ENCODE measurements at regions not wholly inside any gene's neighbourhood (a gene's known extent, or its start where the extent isn't known, plus 50 kb on each side); places are given as distances from the start of the nearest gene placed in this dataset.

GRCh38 chr6:87902383-87902782 is 145.3 kb upstream of the SPACA1 start:
- no peak overlapping the region for H3K4me3 Mint-ChIP-seq (ENCODE audit: unreplicated experiment)
- H3K27ac Mint-ChIP-seq (ENCODE audit: unreplicated experiment) = no peak overlapping the region
- H3K36me3 Mint-ChIP-seq (ENCODE audit: unreplicated experiment) = no peaks in the 10 kb centered on the region
- H3K4me1 Mint-ChIP-seq (ENCODE audit: unreplicated experiment) = peaks cover 3% of the 10 kb centered on the region
- TF ChIP-seq, protein P1, sequence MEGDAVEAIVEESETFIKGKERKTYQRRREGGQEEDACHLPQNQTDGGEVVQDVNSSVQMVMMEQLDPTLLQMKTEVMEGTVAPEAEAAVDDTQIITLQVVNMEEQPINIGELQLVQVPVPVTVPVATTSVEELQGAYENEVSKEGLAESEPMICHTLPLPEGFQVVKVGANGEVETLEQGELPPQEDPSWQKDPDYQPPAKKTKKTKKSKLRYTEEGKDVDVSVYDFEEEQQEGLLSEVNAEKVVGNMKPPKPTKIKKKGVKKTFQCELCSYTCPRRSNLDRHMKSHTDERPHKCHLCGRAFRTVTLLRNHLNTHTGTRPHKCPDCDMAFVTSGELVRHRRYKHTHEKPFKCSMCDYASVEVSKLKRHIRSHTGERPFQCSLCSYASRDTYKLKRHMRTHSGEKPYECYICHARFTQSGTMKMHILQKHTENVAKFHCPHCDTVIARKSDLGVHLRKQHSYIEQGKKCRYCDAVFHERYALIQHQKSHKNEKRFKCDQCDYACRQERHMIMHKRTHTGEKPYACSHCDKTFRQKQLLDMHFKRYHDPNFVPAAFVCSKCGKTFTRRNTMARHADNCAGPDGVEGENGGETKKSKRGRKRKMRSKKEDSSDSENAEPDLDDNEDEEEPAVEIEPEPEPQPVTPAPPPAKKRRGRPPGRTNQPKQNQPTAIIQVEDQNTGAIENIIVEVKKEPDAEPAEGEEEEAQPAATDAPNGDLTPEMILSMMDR (IDR thresholded peaks at IDR 0.05) = no peak
- peaks cover 13% of the 10 kb centered on the region for H3K27me3 Mint-ChIP-seq (ENCODE audit: unreplicated experiment)
- DNase-seq (ENCODE audit: extremely low spot score, unreplicated experiment) = no peak
- no peaks in the 10 kb centered on the region for H3K9me3 Mint-ChIP-seq (ENCODE audit: unreplicated experiment)

GRCh38 chr6:87901613-87902012 is 146.0 kb upstream of the SPACA1 start:
- Mint-ChIP-seq H3K4me3 (ENCODE audit: unreplicated experiment) (no peak overlapping the region), H3K9me3 (ENCODE audit: unreplicated experiment) (no peaks in the 10 kb centered on the region), H3K27me3 (ENCODE audit: unreplicated experiment) (peaks cover 13% of the 10 kb centered on the region), H3K27ac (ENCODE audit: unreplicated experiment) (no peak overlapping the region), H3K36me3 (ENCODE audit: unreplicated experiment) (no peaks in the 10 kb centered on the region), H3K4me1 (ENCODE audit: unreplicated experiment) (peaks cover 3% of the 10 kb centered on the region)
- TF ChIP-seq, protein P1 (IDR thresholded peaks at IDR 0.05) = no peak
- no peak for DNase-seq (ENCODE audit: extremely low spot score, unreplicated experiment)

GRCh38 chr6:87900160-87900698 is 147.4 kb upstream of the SPACA1 start:
- H3K4me3 Mint-ChIP-seq (ENCODE audit: unreplicated experiment) = no peak overlapping the region
- TF ChIP-seq, protein P1 (IDR thresholded peaks at IDR 0.05) = no peak
- peaks cover under 1% of the 10 kb centered on the region for H3K4me1 Mint-ChIP-seq (ENCODE audit: unreplicated experiment)
- H3K27me3 Mint-ChIP-seq (ENCODE audit: unreplicated experiment) = peaks cover 7% of the 10 kb centered on the region
- no peaks in the 10 kb centered on the region for H3K9me3 Mint-ChIP-seq (ENCODE audit: unreplicated experiment)
- no peak overlapping the region for H3K27ac Mint-ChIP-seq (ENCODE audit: unreplicated experiment)
- no peak for DNase-seq (ENCODE audit: extremely low spot score, unreplicated experiment)
- H3K36me3 Mint-ChIP-seq (ENCODE audit: unreplicated experiment) = no peaks in the 10 kb centered on the region

DNA sequence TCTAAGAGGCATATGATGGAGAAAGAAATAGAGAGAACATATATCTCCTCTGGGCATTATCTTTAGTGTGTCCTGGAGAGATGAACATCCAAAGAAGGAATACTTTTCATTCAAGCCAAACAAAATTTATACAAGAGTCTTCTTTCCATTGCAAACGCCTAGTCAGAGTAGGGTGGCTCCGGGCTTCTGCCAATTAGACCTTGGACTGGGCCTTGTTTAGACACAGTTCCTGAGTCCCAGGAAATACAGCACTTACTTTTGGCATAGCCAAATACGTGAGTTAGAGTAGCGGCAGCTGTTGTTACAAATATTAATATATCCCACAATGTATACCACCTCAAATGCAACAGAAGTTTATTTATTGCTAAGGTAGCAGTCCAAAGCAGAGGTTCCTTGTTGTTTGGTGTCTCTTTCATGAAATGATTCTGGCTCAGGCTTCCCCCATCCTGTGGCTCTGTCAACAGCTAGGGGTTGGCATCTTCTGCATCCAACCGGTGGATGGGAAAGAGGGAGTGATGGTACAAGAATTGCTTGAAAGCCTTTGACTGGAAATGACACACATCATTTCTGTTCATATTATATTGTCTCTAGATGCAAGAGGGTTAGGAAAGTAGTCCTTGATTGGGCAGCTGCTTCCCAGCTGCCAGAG is 148.0 kb upstream of the SPACA1 start:
- no peak for DNase-seq (ENCODE audit: extremely low spot score, unreplicated experiment)
- Mint-ChIP-seq H3K27me3 (ENCODE audit: unreplicated experiment) (peaks cover 9% of the 10 kb centered on the region), H3K9me3 (ENCODE audit: unreplicated experiment) (no peaks in the 10 kb centered on the region), H3K36me3 (ENCODE audit: unreplicated experiment) (no peaks in the 10 kb centered on the region), H3K4me1 (ENCODE audit: unreplicated experiment) (no peaks in the 10 kb centered on the region), H3K27ac (ENCODE audit: unreplicated experiment) (no peak overlapping the region), H3K4me3 (ENCODE audit: unreplicated experiment) (no peak overlapping the region)
- TF ChIP-seq, protein P1 (IDR thresholded peaks at IDR 0.05) = no peak

GRCh38 chr6:87897663-87898062 is 150.0 kb upstream of the SPACA1 start:
- DNase-seq (ENCODE audit: extremely low spot score, unreplicated experiment) = no peak

More at GRCh38 chr6:87897663-87898062, 150.0 kb upstream of the SPACA1 start:
- Mint-ChIP-seq H3K9me3 (ENCODE audit: unreplicated experiment) (no peaks in the 10 kb centered on the region), H3K36me3 (ENCODE audit: unreplicated experiment) (no peaks in the 10 kb centered on the region), H3K27ac (ENCODE audit: unreplicated experiment) (no peak overlapping the region), H3K4me3 (ENCODE audit: unreplicated experiment) (no peak overlapping the region), H3K27me3 (ENCODE audit: unreplicated experiment) (peaks cover 8% of the 10 kb centered on the region), H3K4me1 (ENCODE audit: unreplicated experiment) (no peaks in the 10 kb centered on the region)
- TF ChIP-seq, protein P1 (IDR thresholded peaks at IDR 0.05) = no peak
